AG09319 (cell line): ENCODE measurements at regions not wholly inside any gene's neighbourhood (a gene's known extent, or its start where the extent isn't known, plus 50 kb on each side); places are given as distances from the start of the nearest gene placed in this dataset.
"Not testable (repeated sequence)": the region's sequence is repeated elsewhere in the genome, so short reads cannot be mapped to it uniquely, and the experiment has no call there.

Experiments used
- DNase-seq: peaks from one replicate; pipeline ENCODE4 v3.0.0-alpha.2; 2010; ENCODE audit warnings: low read depth; ENCODE audit errors: extremely low read depth
- CTCF ChIP-seq: IDR thresholded peaks from 2 replicates; pipeline ENCODE4 v1.5.1; 2011; ENCODE audit warnings: low read depth, mild to moderate bottlenecking, inconsistent platforms, low read length, moderate library complexity

- DNase-seq: no peak
- TF ChIP-seq CTCF: no peak
Measured at GRCh38 chr3:110938629-110939028, 133.0 kb upstream of the NECTIN3 start.

GRCh38 chr3:110940055-110940454 lies 131.6 kb upstream of the NECTIN3 start:
- no peak for DNase-seq
- no peak for TF ChIP-seq CTCF

GRCh38 chr3:110944782-110945181 lies 126.8 kb upstream of the NECTIN3 start:
- TF ChIP-seq CTCF: no peak
- DNase-seq: no peak

GRCh38 chr3:110946810-110947209 lies 124.8 kb upstream of the NECTIN3 start:
- DNase-seq: no peak
- no peak for TF ChIP-seq CTCF

- DNase-seq: not testable (repeated sequence)
Measured at GRCh38 chr3:110949194-110949593, 122.4 kb upstream of the NECTIN3 start.

- no peak for TF ChIP-seq CTCF
Measured at GRCh38 chr3:110955301-110955880, 116.2 kb upstream of the NECTIN3 start.

GRCh38 chr3:110956081-110956480 lies 115.5 kb upstream of the NECTIN3 start:
- DNase-seq: no peak
- TF ChIP-seq CTCF: no peak

More at GRCh38 chr3:110955301-110955880, 116.2 kb upstream of the NECTIN3 start:
- DNase-seq: no peak
